GM21786 (cell line): ENCODE measurements at regions not wholly inside any gene's neighbourhood (a gene's known extent, or its start where the extent isn't known, plus 50 kb on each side); places are given as distances from the start of the nearest gene placed in this dataset.
"Not testable (repeated sequence)": the region's sequence is repeated elsewhere in the genome, so short reads cannot be mapped to it uniquely, and the experiment has no call there.

Experiments used
- ATAC-seq: cut with Tn5 transposase; IDR thresholded peaks from one replicate; pipeline ENCODE4 v1.9.1; 2021; ENCODE audit not compliant: unreplicated experiment

GRCh38 chr1:193916452-193916851 is 730.0 kb upstream of the B3GALT2 start:
- ATAC-seq: no peak

- ATAC-seq: no peak
Observed at GRCh38 chr1:193914871-193915270, 728.5 kb upstream of the B3GALT2 start.

GRCh38 chr1:193909406-193910082 is 723.1 kb upstream of the B3GALT2 start:
- ATAC-seq: no peak

- ATAC-seq: no peak
Observed at GRCh38 chr1:193905288-193906085, 719.1 kb upstream of the B3GALT2 start.

- ATAC-seq: no peak
Observed at GRCh38 chr1:193891788-193892187, 705.4 kb upstream of the B3GALT2 start.

GRCh38 chr1:193890935-193891334 is 704.5 kb upstream of the B3GALT2 start:
- ATAC-seq: no peak

GRCh38 chr1:193884848-193885558 is 698.6 kb upstream of the B3GALT2 start:
- no peak for ATAC-seq

- ATAC-seq: not testable (repeated sequence)
Observed at GRCh38 chr1:193877920-193878319, 691.5 kb upstream of the B3GALT2 start.

- no peak for ATAC-seq
Observed at GRCh38 chr1:193868425-193868824, 682.0 kb upstream of the B3GALT2 start.

GRCh38 chr1:193856261-193856660 is 669.8 kb upstream of the B3GALT2 start:
- no peak for ATAC-seq

- no peak for ATAC-seq
Observed at GRCh38 chr1:193850745-193851144, 664.3 kb upstream of the B3GALT2 start.

- no peak for ATAC-seq
Observed at GRCh38 chr1:193846876-193847604, 660.6 kb upstream of the B3GALT2 start.

GRCh38 chr1:193846411-193846810 is 660.0 kb upstream of the B3GALT2 start:
- ATAC-seq: no peak

- ATAC-seq: no peak
Observed at GRCh38 chr1:193841857-193842256, 655.4 kb upstream of the B3GALT2 start.

- no peak for ATAC-seq
Observed at GRCh38 chr1:193831465-193831864, 645.1 kb upstream of the B3GALT2 start.

- no peak for ATAC-seq
Observed at GRCh38 chr1:193827516-193827915, 641.1 kb upstream of the B3GALT2 start.

GRCh38 chr1:193819376-193819775 is 633.0 kb upstream of the B3GALT2 start:
- ATAC-seq: no peak

- ATAC-seq: no peak
Observed at GRCh38 chr1:193807208-193807607, 620.8 kb upstream of the B3GALT2 start.

- ATAC-seq: no peak
Observed at GRCh38 chr1:193806079-193807048, 620.0 kb upstream of the B3GALT2 start.
